ENCODE measurements at regions not wholly inside any gene's neighbourhood (a gene's known extent, or its start where the extent isn't known, plus 50 kb on each side); places are given as distances from the start of the nearest gene placed in this dataset.
"Not testable (repeated sequence)": the region's sequence is repeated elsewhere in the genome, so short reads cannot be mapped to it uniquely, and the experiment has no call there.

- peak; percentile 23 to 42 (median 31) for DNase-seq (ENCODE audit: low read depth in 2 of 3, low spot score in 2 of 3)
Measured at GRCh38 chr1:10867138-10867721, 70.8 kb upstream of the CASZ1 start.

- no peak for DNase-seq (ENCODE audit: low read depth in 2 of 3, low spot score in 2 of 3)
Measured at GRCh38 chr1:10867914-10868598, 71.6 kb upstream of the CASZ1 start.

GRCh38 chr1:10868599-10868965, 72.1 kb upstream of the CASZ1 start:
- DNase-seq (ENCODE audit: low read depth in 2 of 3, low spot score in 2 of 3): no peak

- DNase-seq (ENCODE audit: low read depth in 2 of 3, low spot score in 2 of 3): no peak
Measured at GRCh38 chr1:10869933-10870332, 73.5 kb upstream of the CASZ1 start.

GRCh38 chr1:10870493-10871096, 74.1 kb upstream of the CASZ1 start:
- no peak for DNase-seq (ENCODE audit: low read depth in 2 of 3, low spot score in 2 of 3)

- DNase-seq (ENCODE audit: low read depth in 2 of 3, low spot score in 2 of 3): no peak
Measured at GRCh38 chr1:10873189-10873588, 76.7 kb upstream of the CASZ1 start.

GRCh38 chr1:10874351-10874750, 77.9 kb upstream of the CASZ1 start:
- DNase-seq (ENCODE audit: low read depth in 2 of 3, low spot score in 2 of 3): no peak

- DNase-seq (ENCODE audit: low read depth in 2 of 3, low spot score in 2 of 3): no peak
Measured at GRCh38 chr1:10877894-10878293, 81.4 kb upstream of the CASZ1 start.

- no peak for DNase-seq (ENCODE audit: low read depth in 2 of 3, low spot score in 2 of 3)
Measured at GRCh38 chr1:10878469-10878868, 82.0 kb upstream of the CASZ1 start.

GRCh38 chr1:10880063-10880462, 83.6 kb upstream of the CASZ1 start:
- DNase-seq (ENCODE audit: low read depth in 2 of 3, low spot score in 2 of 3): no peak

- DNase-seq (ENCODE audit: low read depth in 2 of 3, low spot score in 2 of 3): no peak
Measured at GRCh38 chr1:10881046-10881445, 84.6 kb upstream of the CASZ1 start.

GRCh38 chr1:10882069-10882468, 85.6 kb upstream of the CASZ1 start:
- DNase-seq (ENCODE audit: low read depth in 2 of 3, low spot score in 2 of 3): no peak

- DNase-seq (ENCODE audit: low read depth in 2 of 3, low spot score in 2 of 3): not testable (repeated sequence)
Measured at GRCh38 chr1:10887032-10887431, 90.6 kb upstream of the CASZ1 start.

- no peak for DNase-seq (ENCODE audit: low read depth in 2 of 3, low spot score in 2 of 3)
Measured at GRCh38 chr1:10888291-10888690, 91.8 kb upstream of the CASZ1 start.

- DNase-seq (ENCODE audit: low read depth in 2 of 3, low spot score in 2 of 3): no peak
Measured at GRCh38 chr1:10888791-10889649, 92.6 kb upstream of the CASZ1 start.

GRCh38 chr1:10889650-10890353, 93.4 kb upstream of the CASZ1 start:
- no peak for DNase-seq (ENCODE audit: low read depth in 2 of 3, low spot score in 2 of 3)

GRCh38 chr1:10890491-10891071, 94.1 kb upstream of the CASZ1 start:
- DNase-seq (ENCODE audit: low read depth in 2 of 3, low spot score in 2 of 3): no peak

- DNase-seq (ENCODE audit: low read depth in 2 of 3, low spot score in 2 of 3): no peak
Measured at GRCh38 chr1:10891091-10891490, 94.6 kb upstream of the CASZ1 start.

- no peak for DNase-seq (ENCODE audit: low read depth in 2 of 3, low spot score in 2 of 3)
Measured at GRCh38 chr1:10892138-10893065, 96.0 kb upstream of the CASZ1 start.

GRCh38 chr1:10895621-10896020, 99.2 kb upstream of the CASZ1 start:
- no peak for DNase-seq (ENCODE audit: low read depth in 2 of 3, low spot score in 2 of 3)

Measured in activated CD8-positive, alpha-beta memory T cell treated with anti-CD3 and anti-CD28 coated beads for 48 hours (primary cell).